Activated CD8-positive, alpha-beta T cell treated with anti-CD3 and anti-CD28 coated beads, Interleukin-2, amount 10 ng/mL, durations not matched to agents 7 days and 5 days (primary cell): ENCODE measurements at regions not wholly inside any gene's neighbourhood (a gene's known extent, or its start where the extent isn't known, plus 50 kb on each side); places are given as distances from the start of the nearest gene placed in this dataset.

Experiments used
- ATAC-seq: fragments of 150-1000 bp; cut with Tn5 transposase; one replicate; pipeline ENCODE4 v1.10.0; 2021; ENCODE audit warnings: moderate library complexity
- CTCF ChIA-PET: fragments of 350-600 bp; sonication (Branson Sonifier 250); formaldehyde crosslinking; loops from one replicate; lab custom pipeline; 2021; ENCODE audit warnings: antibody characterized with exemption; lab: Charles Lee
- POLR2A ChIA-PET: fragments of 350-600 bp; sonication (Branson Sonifier 250); formaldehyde crosslinking; loops from one replicate; lab custom pipeline; 2021; ENCODE audit warnings: antibody characterized with exemption; lab: Charles Lee
- DNase-seq: peaks from one replicate; pipeline ENCODE4 v3.0.0-alpha.2; 2020
- H3K27ac Mint-ChIP-seq: one replicate; pipeline ENCODE4 v1.8.0; 2021; ENCODE audit warnings: mild to moderate bottlenecking, mixed read lengths
- H3K27me3 Mint-ChIP-seq: one replicate; pipeline ENCODE4 v1.8.0; 2021; ENCODE audit warnings: low read depth, mixed read lengths
- H3K36me3 Mint-ChIP-seq: one replicate; pipeline ENCODE4 v1.8.0; 2021; ENCODE audit warnings: low read depth, mixed read lengths
- H3K4me1 Mint-ChIP-seq: one replicate; pipeline ENCODE4 v1.8.0; 2021; ENCODE audit warnings: low read depth, mixed read lengths
- H3K4me3 Mint-ChIP-seq: one replicate; pipeline ENCODE4 v1.8.0; 2021; ENCODE audit warnings: mild to moderate bottlenecking, mixed read lengths
- H3K9me3 Mint-ChIP-seq: one replicate; pipeline ENCODE4 v1.8.0; 2022; ENCODE audit warnings: mixed read lengths; ENCODE audit not compliant: insufficient read depth

- Mint-ChIP-seq H3K9me3 (no peaks in the 10 kb centered on the region), H3K27me3 (peaks cover 4% of the 10 kb centered on the region), H3K36me3 (peaks cover 4% of the 10 kb centered on the region), H3K4me3 (no peak overlapping the region), H3K4me1 (peaks cover 19% of the 10 kb centered on the region), H3K27ac (no peak overlapping the region)
- ChIA-PET CTCF (no interaction called here), POLR2A (no interaction called here)
- no peak for ATAC-seq
- DNase-seq: no peak
Measured at GRCh38 chr2:12263730-12264129, 453.0 kb upstream of the TRIB2 start.

DNA sequence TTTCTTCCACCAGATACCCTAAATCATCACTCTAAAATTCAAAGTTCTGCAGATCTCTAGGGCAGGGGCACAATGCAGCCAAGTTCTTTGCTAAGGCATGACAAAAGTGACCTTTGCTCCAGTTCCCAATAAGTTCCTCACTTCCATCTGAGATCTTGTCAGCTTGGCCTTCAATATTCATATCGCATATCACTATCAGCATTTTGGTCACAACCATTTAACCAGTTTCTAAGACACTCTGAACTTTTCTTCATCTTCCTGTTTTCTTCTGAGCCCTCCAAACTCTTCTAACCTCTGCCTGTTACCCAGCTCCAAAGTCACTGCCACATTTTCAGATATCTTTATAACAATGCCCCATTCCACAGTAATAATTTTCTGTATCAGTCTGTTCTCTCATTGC is 452.6 kb upstream of the TRIB2 start:
- ATAC-seq (no peak), DNase-seq (no peak)
- CTCF ChIA-PET: no interaction called here
- peak overlapping the region; percentile 27 for H3K27ac Mint-ChIP-seq
- H3K4me1 Mint-ChIP-seq: peaks cover 19% of the 10 kb centered on the region
- H3K9me3 Mint-ChIP-seq: no peaks in the 10 kb centered on the region
- H3K4me3 Mint-ChIP-seq: no peak overlapping the region
- H3K27me3 Mint-ChIP-seq: peaks cover 4% of the 10 kb centered on the region
- H3K36me3 Mint-ChIP-seq: peaks cover 4% of the 10 kb centered on the region
- POLR2A ChIA-PET: no interaction called here

- POLR2A ChIA-PET: no interaction called here
- Mint-ChIP-seq H3K27me3 (peaks cover 2% of the 10 kb centered on the region), H3K9me3 (no peaks in the 10 kb centered on the region), H3K4me1 (peaks cover 21% of the 10 kb centered on the region), H3K4me3 (no peak overlapping the region), H3K27ac (no peak overlapping the region), H3K36me3 (peaks cover 4% of the 10 kb centered on the region)
- no peak for DNase-seq
- no peak for ATAC-seq
- CTCF ChIA-PET: no interaction called here
Measured at GRCh38 chr2:12265646-12266045, 451.1 kb upstream of the TRIB2 start.

DNA sequence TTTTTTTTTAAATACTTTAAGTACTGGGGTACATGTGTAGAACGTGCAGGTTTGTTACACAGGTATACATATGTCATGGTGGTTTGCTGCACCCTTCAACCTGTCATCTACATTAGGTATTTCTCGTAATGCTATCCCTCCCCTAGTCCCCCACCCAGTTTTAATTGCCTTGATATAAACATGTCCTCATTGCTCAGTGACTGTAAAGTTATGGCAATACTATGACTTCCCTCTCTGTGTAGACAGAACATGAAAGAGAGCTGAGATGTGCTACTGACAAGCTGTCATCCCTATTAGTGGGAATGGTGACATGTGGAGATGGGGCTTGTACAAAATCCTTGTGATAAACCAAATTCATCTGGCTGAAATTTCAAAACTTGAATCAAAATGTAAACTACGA is 449.7 kb upstream of the TRIB2 start:
- DNase-seq: no peak
- POLR2A ChIA-PET: no interaction called here
- no peak for ATAC-seq
- Mint-ChIP-seq H3K9me3 (no peaks in the 10 kb centered on the region), H3K27ac (no peak overlapping the region), H3K36me3 (peaks cover 9% of the 10 kb centered on the region), H3K4me1 (peaks cover 30% of the 10 kb centered on the region), H3K27me3 (no peaks in the 10 kb centered on the region), H3K4me3 (no peak overlapping the region)
- CTCF ChIA-PET: no interaction called here

- ChIA-PET POLR2A (no interaction called here), CTCF (no interaction called here)
Measured at GRCh38 chr2:12269041-12269972, 447.4 kb upstream of the TRIB2 start.

DNA sequence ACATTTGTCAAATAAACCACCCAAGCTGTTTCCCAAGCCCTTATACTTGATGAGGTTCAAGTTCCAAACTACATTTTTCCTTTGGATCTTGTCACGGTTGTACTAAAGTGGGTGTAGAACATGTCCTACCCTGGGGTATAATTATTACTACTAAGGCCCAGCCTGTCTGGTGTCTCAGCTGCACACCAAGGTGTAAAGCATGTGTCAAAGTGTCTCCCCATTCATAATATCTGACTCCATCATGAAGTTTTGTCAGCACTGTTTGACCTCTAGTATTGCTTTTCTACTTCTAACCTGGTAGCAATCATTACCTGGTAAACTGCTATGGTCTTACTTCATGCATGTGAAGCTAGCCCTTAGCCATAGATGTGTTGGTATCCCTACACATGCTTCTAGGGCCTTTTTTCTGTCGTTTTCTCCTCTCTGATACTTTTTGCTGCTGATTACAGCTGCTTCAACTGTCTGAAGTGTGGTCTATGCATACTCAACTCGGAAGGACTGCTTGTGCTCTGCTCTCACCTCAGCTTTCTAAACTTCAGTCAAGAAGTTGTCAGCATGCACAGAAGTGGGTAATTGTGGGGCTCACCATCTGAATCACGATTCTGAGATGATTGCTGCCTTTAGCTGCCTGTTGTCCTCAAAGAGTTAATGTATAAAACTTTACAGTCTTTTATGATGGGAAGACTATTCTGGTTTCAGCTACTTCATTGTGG is 445.7 kb upstream of the TRIB2 start:
- ChIA-PET POLR2A (interaction anchor here (0.6 to 1.0 kb wide), 2 partner anchors 17 to 154 kb away, joined by 3 read pairs; no protein-coding TSS in a partner anchor), CTCF (interaction anchor here (1.0 to 2.1 kb wide), 4 partner anchors 10 to 445 kb away, joined by 3 to 8 read pairs (median 6); partner anchors contain the start of gene TRIB2)
- Mint-ChIP-seq H3K9me3 (no peaks in the 10 kb centered on the region), H3K27ac (peak overlapping the region; percentile 32), H3K4me3 (peak overlapping the region; percentile 54), H3K4me1 (peaks cover 20% of the 10 kb centered on the region), H3K27me3 (no peaks in the 10 kb centered on the region), H3K36me3 (peaks cover 11% of the 10 kb centered on the region)
- DNase-seq (no peak), ATAC-seq (no peak)

More at GRCh38 chr2:12269041-12269972, 447.4 kb upstream of the TRIB2 start:
- Mint-ChIP-seq H3K9me3 (no peaks in the 10 kb centered on the region), H3K4me1 (peaks cover 29% of the 10 kb centered on the region), H3K27ac (no peak overlapping the region), H3K36me3 (peaks cover 9% of the 10 kb centered on the region), H3K27me3 (no peaks in the 10 kb centered on the region), H3K4me3 (no peak overlapping the region)
- no peak for ATAC-seq
- DNase-seq: no peak

DNA sequence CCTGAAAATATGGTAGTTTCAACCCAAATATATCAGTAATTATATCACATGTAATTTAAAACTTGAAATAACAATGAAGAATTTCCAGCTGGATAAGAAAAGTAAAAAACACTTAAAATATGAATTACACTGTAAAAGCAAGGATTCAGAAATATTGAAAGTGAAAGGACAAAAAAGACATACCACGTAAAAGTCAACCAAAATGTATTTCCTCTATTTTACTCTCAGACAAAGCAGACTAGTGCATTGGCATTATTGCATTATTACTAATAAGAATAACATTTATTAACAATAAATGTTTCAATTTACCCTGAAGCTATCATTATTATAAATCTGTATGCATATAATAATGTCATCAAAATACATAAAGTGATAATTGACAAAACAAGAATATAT is 445.1 kb upstream of the TRIB2 start:
- ChIA-PET CTCF (interaction anchor here (0.9 to 2.1 kb wide), 5 partner anchors 10 to 445 kb away, joined by 3 to 8 read pairs (median 4); partner anchors contain the start of gene TRIB2), POLR2A (interaction anchor here (0.6 to 1.0 kb wide), 2 partner anchors 16 to 153 kb away, joined by 3 read pairs; no protein-coding TSS in a partner anchor)
- Mint-ChIP-seq H3K27ac (peak overlapping the region; percentile 32), H3K36me3 (peaks cover 7% of the 10 kb centered on the region), H3K9me3 (no peaks in the 10 kb centered on the region), H3K27me3 (no peaks in the 10 kb centered on the region), H3K4me3 (peak overlapping the region; percentile 54), H3K4me1 (peaks cover 16% of the 10 kb centered on the region)
- no peak for DNase-seq
- no peak for ATAC-seq

DNA sequence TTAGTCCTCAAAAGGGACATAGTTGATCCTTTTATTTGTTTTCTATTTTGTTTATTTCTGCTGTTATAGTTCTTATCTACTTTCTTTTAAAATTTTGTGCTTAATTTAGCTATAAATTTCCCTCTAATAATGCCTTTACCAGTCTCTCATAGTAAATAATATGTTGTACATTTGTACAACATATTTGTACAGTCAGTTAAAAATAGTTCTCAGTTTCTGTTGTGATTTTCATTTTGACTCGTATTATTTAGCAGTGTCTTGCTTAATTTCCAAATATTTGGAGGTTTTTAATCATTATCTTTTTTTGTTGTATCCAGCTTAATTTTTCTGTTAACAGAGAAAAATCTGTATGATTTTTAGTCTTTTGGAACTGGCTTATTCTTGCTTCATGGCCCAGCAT is 443.6 kb upstream of the TRIB2 start:
- no peaks in the 10 kb centered on the region for H3K9me3 Mint-ChIP-seq
- POLR2A ChIA-PET: no interaction called here
- DNase-seq: no peak

GRCh38 chr2:12274591-12274990 is 442.1 kb upstream of the TRIB2 start:
- no peak overlapping the region for H3K27ac Mint-ChIP-seq
- ChIA-PET POLR2A (no interaction called here), CTCF (no interaction called here)
- H3K9me3 Mint-ChIP-seq: no peaks in the 10 kb centered on the region
- no peaks in the 10 kb centered on the region for H3K27me3 Mint-ChIP-seq
- DNase-seq (no peak), ATAC-seq (no peak)
- H3K4me1 Mint-ChIP-seq: peaks cover 27% of the 10 kb centered on the region
- H3K4me3 Mint-ChIP-seq: no peak overlapping the region
- peaks cover 7% of the 10 kb centered on the region for H3K36me3 Mint-ChIP-seq

More for the DNA sequence above, 443.6 kb upstream of the TRIB2 start:
- no peak overlapping the region for H3K4me3 Mint-ChIP-seq
- peaks cover 7% of the 10 kb centered on the region for H3K36me3 Mint-ChIP-seq
- H3K4me1 Mint-ChIP-seq: peaks cover 27% of the 10 kb centered on the region
- H3K27me3 Mint-ChIP-seq: no peaks in the 10 kb centered on the region
- CTCF ChIA-PET: interaction anchor here (2.1 kb wide), 1 partner anchor 443 kb away, joined by 8 read pairs; the partner anchor contains the start of gene TRIB2
- no peak overlapping the region for H3K27ac Mint-ChIP-seq
- no peak for ATAC-seq

GRCh38 chr2:12277241-12278034 is 439.3 kb upstream of the TRIB2 start:
- ChIA-PET CTCF (interaction anchor here (1.0 to 2.0 kb wide), 2 partner anchors 19 to 439 kb away, joined by 3 to 5 read pairs; partner anchors contain the start of gene TRIB2), POLR2A (no interaction called here)

DNA sequence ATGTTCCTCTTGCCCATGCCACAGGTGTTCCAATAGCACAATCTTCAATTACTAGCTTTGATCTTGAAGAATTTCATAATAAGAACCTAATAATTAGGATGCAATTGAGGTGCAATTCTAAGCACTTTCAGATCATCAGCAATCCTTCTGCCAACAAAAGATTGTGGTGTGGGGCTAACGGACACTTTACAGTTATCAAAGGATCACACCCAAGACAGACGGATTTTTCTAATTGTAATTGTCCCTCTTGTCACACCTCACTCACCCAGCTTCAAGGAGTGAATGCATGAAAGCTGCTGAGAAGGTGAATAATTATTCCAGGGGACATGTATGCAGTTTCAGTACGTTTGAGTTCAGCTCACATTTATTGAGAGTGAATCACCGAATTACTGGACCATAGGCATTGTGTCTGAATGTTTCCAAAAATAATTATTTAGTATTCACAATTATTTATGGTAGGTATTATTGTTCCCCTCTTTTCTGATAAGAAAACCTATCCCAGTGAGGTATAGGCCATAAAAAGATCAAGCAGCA is 438.5 kb upstream of the TRIB2 start:
- ChIA-PET CTCF (no interaction called here), POLR2A (no interaction called here)
- peaks cover 2% of the 10 kb centered on the region for H3K36me3 Mint-ChIP-seq
- H3K4me3 Mint-ChIP-seq: no peak overlapping the region
- no peaks in the 10 kb centered on the region for H3K27me3 Mint-ChIP-seq
- no peaks in the 10 kb centered on the region for H3K9me3 Mint-ChIP-seq
- H3K4me1 Mint-ChIP-seq: peaks cover 20% of the 10 kb centered on the region
- ATAC-seq: no peak
- DNase-seq: no peak
- no peak overlapping the region for H3K27ac Mint-ChIP-seq

More at GRCh38 chr2:12277241-12278034, 439.3 kb upstream of the TRIB2 start:
- no peak overlapping the region for H3K4me3 Mint-ChIP-seq
- H3K27ac Mint-ChIP-seq: no peak overlapping the region
- no peaks in the 10 kb centered on the region for H3K27me3 Mint-ChIP-seq
- ATAC-seq (no peak), DNase-seq (no peak)
- peaks cover 2% of the 10 kb centered on the region for H3K36me3 Mint-ChIP-seq
- no peaks in the 10 kb centered on the region for H3K9me3 Mint-ChIP-seq
- H3K4me1 Mint-ChIP-seq: peaks cover 19% of the 10 kb centered on the region
